Esophagus muscularis mucosa (tissue), 3 donors: ENCODE measurements at regions not wholly inside any gene's neighbourhood (a gene's known extent, or its start where the extent isn't known, plus 50 kb on each side); places are given as distances from the start of the nearest gene placed in this dataset.

ENCODE experiments used
- CTCF ChIP-seq, 3 experiments: fragments of 200-600 bp in 2 of 3; fragments of 450-650 bp in 1 of 3; sonication (generic) in 2 of 3; IDR thresholded peaks; one replicate each; pipeline ENCODE4 v1.5.1; 2017 to 2019; ENCODE audit warnings: antibody characterized with exemption in 3 of 3, mild to moderate bottlenecking in 2 of 3, moderate library complexity in 1 of 3
- POLR2A ChIP-seq: fragments of 450-650 bp; IDR thresholded peaks from one replicate; pipeline ENCODE4 v1.6.1; 2017; ENCODE audit warnings: antibody characterized with exemption, moderate library complexity, mild to moderate bottlenecking, low read depth

GRCh38 chr4:4775493-4776004 lies 83.9 kb upstream of the MSX1 start:
- TF ChIP-seq CTCF (IDR thresholded peaks at IDR 0.05) = no peak
- no peak for TF ChIP-seq POLR2A
